Ovary (tissue), 3 donors: ENCODE measurements at regions not wholly inside any gene's neighbourhood (a gene's known extent, or its start where the extent isn't known, plus 50 kb on each side); places are given as distances from the start of the nearest gene placed in this dataset.

Experiments
- EP300 ChIP-seq: sonication (generic); formaldehyde crosslinking; IDR thresholded peaks from one replicate; pipeline ENCODE4 v1.6.1; 2017; ENCODE audit warnings: antibody characterized with exemption
- POLR2A ChIP-seq: fragments of 450-650 bp; IDR thresholded peaks from one replicate; pipeline ENCODE4 v1.6.1; 2017; ENCODE audit warnings: antibody characterized with exemption, mild to moderate bottlenecking, moderate library complexity
- TF ChIP-seq, protein P1 (sequence below), 3 donors: fragments of 450-650 bp in 2 of 3; fragments of 200-600 bp in 1 of 3; IDR thresholded peaks; one replicate each; pipeline versions ENCODE4 v1.5.1 to v1.8.0; 2016 to 2022; ENCODE audit warnings: antibody characterized with exemption in 3 of 3, mild to moderate bottlenecking in 1 of 3
- donor health status: DM: no; HTN: no; CAD: no.

GRCh38 chr3:113097960-113098447 lies 107.2 kb downstream of the GTPBP8 start:
- TF ChIP-seq, protein P1, sequence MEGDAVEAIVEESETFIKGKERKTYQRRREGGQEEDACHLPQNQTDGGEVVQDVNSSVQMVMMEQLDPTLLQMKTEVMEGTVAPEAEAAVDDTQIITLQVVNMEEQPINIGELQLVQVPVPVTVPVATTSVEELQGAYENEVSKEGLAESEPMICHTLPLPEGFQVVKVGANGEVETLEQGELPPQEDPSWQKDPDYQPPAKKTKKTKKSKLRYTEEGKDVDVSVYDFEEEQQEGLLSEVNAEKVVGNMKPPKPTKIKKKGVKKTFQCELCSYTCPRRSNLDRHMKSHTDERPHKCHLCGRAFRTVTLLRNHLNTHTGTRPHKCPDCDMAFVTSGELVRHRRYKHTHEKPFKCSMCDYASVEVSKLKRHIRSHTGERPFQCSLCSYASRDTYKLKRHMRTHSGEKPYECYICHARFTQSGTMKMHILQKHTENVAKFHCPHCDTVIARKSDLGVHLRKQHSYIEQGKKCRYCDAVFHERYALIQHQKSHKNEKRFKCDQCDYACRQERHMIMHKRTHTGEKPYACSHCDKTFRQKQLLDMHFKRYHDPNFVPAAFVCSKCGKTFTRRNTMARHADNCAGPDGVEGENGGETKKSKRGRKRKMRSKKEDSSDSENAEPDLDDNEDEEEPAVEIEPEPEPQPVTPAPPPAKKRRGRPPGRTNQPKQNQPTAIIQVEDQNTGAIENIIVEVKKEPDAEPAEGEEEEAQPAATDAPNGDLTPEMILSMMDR (IDR thresholded peaks at IDR 0.05), result no peak
- no peak for TF ChIP-seq POLR2A
- TF ChIP-seq EP300, result no peak
